Skeletal muscle satellite cell (primary cell): ENCODE measurements at regions not wholly inside any gene's neighbourhood (a gene's known extent, or its start where the extent isn't known, plus 50 kb on each side); places are given as distances from the start of the nearest gene placed in this dataset.
"Not testable (repeated sequence)": the region's sequence is repeated elsewhere in the genome, so short reads cannot be mapped to it uniquely, and the experiment has no call there.

Experiments used
- H3K27me3 ChIP-seq: 2 replicates; pipeline ENCODE4 v1.7.0; 2013; ENCODE audit warnings: low read length; ENCODE audit not compliant: control insufficient read depth, insufficient read depth
- H3K36me3 ChIP-seq: 2 replicates; pipeline ENCODE4 v1.7.0; 2013; ENCODE audit warnings: mild to moderate bottlenecking, control low read depth, low read length; ENCODE audit not compliant: insufficient read depth
- H3K4me1 ChIP-seq: 2 replicates; pipeline ENCODE4 v1.7.0; 2013; ENCODE audit warnings: low read length; ENCODE audit not compliant: control insufficient read depth, insufficient read depth
- H3K4me2 ChIP-seq: 2 replicates; pipeline ENCODE4 v1.7.0; 2013; ENCODE audit warnings: mild to moderate bottlenecking, low read length
- H3K4me3 ChIP-seq: 2 replicates; pipeline ENCODE4 v1.7.0; 2013; ENCODE audit warnings: low read length
- H3K9ac ChIP-seq: 2 replicates; pipeline ENCODE4 v1.7.0; 2013; ENCODE audit warnings: mild to moderate bottlenecking, low read depth, low read length, moderate library complexity
- H3K9me3 ChIP-seq: replicated peaks from 2 replicates; pipeline ENCODE4 v1.7.0; 2013; ENCODE audit warnings: mild to moderate bottlenecking, control low read depth, low read length

DNA sequence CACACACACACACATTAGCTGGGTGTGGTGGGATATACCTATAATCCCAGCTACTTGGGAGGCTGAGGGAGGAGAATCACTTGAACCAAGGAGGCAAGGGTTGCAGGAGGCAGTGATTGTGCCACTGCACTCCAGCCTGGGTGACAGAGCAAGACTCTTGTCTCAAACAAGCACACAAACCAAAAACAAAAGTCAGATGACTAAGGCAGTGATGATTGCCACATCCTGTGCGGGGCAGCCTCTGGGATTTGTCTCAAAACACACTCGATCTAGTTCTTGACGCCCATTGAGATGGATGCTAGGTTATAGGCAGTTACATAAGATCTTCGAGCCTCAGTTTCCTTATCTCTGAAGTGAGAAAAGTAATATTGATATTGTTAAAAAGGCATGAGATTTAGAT is 57.8 kb upstream of the NBPF8 start:
- not testable (repeated sequence) for H3K4me2 ChIP-seq, H3K27me3 ChIP-seq, H3K4me1 ChIP-seq, H3K36me3 ChIP-seq, H3K9ac ChIP-seq, H3K9me3 ChIP-seq, H3K4me3 ChIP-seq

GRCh38 chr1:120356170-120356569 is 58.7 kb upstream of the NBPF8 start:
- H3K9ac ChIP-seq, H3K36me3 ChIP-seq, H3K4me2 ChIP-seq, H3K4me3 ChIP-seq, H3K4me1 ChIP-seq, H3K27me3 ChIP-seq, H3K9me3 ChIP-seq: not testable (repeated sequence)

GRCh38 chr1:120354618-120355184 is 60.1 kb upstream of the NBPF8 start:
- peak overlapping the region; percentile 51 for H3K4me3 ChIP-seq
- H3K27me3 ChIP-seq, H3K36me3 ChIP-seq, H3K4me1 ChIP-seq, H3K9me3 ChIP-seq: not testable (repeated sequence)
- H3K4me2 ChIP-seq = peak overlapping the region; percentile 61
- peak overlapping the region; percentile 38 for H3K9ac ChIP-seq

- H3K4me1 ChIP-seq, H3K4me3 ChIP-seq, H3K4me2 ChIP-seq, H3K9ac ChIP-seq, H3K36me3 ChIP-seq, H3K27me3 ChIP-seq, H3K9me3 ChIP-seq: not testable (repeated sequence)
Observed at GRCh38 chr1:120342231-120343073, 72.4 kb upstream of the NBPF8 start.

DNA sequence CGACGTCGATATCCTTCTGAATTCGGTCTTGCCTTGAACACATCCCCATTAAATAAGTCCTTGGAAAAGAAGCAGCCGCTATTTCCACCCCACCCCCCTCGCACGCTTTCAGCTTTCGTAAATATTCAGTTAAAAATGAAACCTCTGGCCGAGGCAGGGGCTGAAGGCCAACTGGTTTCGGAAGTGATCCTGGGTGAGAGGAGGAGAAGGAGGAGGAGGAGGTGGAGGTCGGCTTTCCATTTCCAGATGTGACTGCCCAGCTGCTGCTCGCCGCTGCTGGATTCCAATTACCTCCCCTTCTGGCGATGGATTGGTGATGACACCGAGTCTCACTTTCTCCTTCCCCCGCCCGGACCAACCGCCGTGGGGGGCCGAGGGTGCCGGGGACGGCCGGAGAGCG is 73.1 kb upstream of the NBPF8 start:
- not testable (repeated sequence) for H3K4me1 ChIP-seq, H3K36me3 ChIP-seq, H3K27me3 ChIP-seq, H3K9me3 ChIP-seq
- H3K9ac ChIP-seq = peak overlapping the region; percentile 69
- H3K4me3 ChIP-seq = peak overlapping the region; percentile 67
- H3K4me2 ChIP-seq = peak overlapping the region; percentile 65

GRCh38 chr1:120340838-120341751 is 73.7 kb upstream of the NBPF8 start:
- H3K4me3 ChIP-seq = peak overlapping the region; percentile 67
- not testable (repeated sequence) for H3K27me3 ChIP-seq, H3K9me3 ChIP-seq, H3K36me3 ChIP-seq, H3K4me1 ChIP-seq
- peak overlapping the region; percentile 65 for H3K4me2 ChIP-seq
- H3K9ac ChIP-seq = peak overlapping the region; percentile 69

- not testable (repeated sequence) for H3K9ac ChIP-seq, H3K4me2 ChIP-seq, H3K27me3 ChIP-seq, H3K36me3 ChIP-seq, H3K4me1 ChIP-seq, H3K4me3 ChIP-seq, H3K9me3 ChIP-seq
Observed at GRCh38 chr1:120315738-120316137, 99.1 kb upstream of the NBPF8 start.

- H3K36me3 ChIP-seq, H3K9me3 ChIP-seq, H3K4me1 ChIP-seq, H3K9ac ChIP-seq, H3K4me3 ChIP-seq, H3K27me3 ChIP-seq, H3K4me2 ChIP-seq: not testable (repeated sequence)
Observed at GRCh38 chr1:120311930-120312329, 102.9 kb upstream of the NBPF8 start.

- H3K4me2 ChIP-seq = not testable (repeated sequence)
Observed at GRCh38 chr1:120308940-120309578, 105.8 kb upstream of the NBPF8 start.

GRCh38 chr1:120305046-120305445 is 109.8 kb upstream of the NBPF8 start:
- H3K27me3 ChIP-seq, H3K4me3 ChIP-seq, H3K9ac ChIP-seq: not testable (repeated sequence)

More at GRCh38 chr1:120308940-120309578, 105.8 kb upstream of the NBPF8 start:
- not testable (repeated sequence) for H3K27me3 ChIP-seq, H3K4me3 ChIP-seq, H3K9ac ChIP-seq, H3K4me1 ChIP-seq, H3K9me3 ChIP-seq, H3K36me3 ChIP-seq

GRCh38 chr1:120304341-120304740 is 110.5 kb upstream of the NBPF8 start:
- H3K9me3 ChIP-seq, H3K9ac ChIP-seq, H3K4me2 ChIP-seq, H3K4me3 ChIP-seq, H3K4me1 ChIP-seq, H3K36me3 ChIP-seq, H3K27me3 ChIP-seq: not testable (repeated sequence)

More at GRCh38 chr1:120305046-120305445, 109.8 kb upstream of the NBPF8 start:
- not testable (repeated sequence) for H3K9me3 ChIP-seq, H3K4me2 ChIP-seq, H3K4me1 ChIP-seq, H3K36me3 ChIP-seq
